Kidney tubule cell (primary cell): ENCODE measurements at regions not wholly inside any gene's neighbourhood (a gene's known extent, or its start where the extent isn't known, plus 50 kb on each side); places are given as distances from the start of the nearest gene placed in this dataset.
"Not testable (repeated sequence)": the region's sequence is repeated elsewhere in the genome, so short reads cannot be mapped to it uniquely, and the experiment has no call there.

Source experiments
- DNase-seq: peaks from one replicate; pipeline ENCODE4 v3.0.0-alpha.2; 2018; ENCODE audit warnings: low spot score

DNA sequence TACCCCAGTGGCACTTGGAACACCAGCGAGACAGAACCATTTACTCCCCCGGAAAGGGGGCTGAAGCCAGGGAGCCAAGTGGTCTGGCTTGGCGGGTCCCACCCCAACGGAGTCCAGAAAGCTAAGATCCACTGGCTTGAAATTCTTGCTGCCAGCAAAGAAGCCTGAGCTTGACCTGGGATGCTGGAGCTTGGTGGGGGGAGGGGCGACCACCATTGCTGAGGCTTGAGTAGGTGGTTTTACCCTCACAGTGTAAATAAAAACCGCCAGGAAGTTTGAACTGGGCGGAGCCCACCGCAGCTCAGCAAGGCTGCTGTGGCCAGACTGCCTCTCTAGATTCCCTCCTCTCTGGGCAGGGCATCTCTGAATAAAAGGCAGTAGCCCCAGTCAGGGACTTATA, 62.8 kb downstream of the RPS24 start:
- DNase-seq: not testable (repeated sequence)

DNA sequence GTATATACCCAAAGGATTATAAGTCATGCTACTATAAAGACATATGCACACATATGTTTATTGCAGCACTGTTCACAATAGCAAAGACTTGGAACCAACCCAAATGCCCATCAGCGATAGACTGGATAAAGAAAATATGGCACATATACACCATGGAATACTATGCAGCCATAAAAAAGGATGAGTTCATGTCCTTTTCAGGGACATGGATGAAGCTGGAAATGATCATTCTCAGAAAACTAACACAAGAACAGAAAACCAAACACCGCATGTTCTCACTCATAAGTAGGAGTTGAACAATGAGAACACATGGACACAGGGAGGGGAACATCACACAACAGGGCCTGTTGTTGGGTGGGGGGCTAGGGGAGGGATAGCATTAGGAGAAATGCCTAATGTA, 68.9 kb downstream of the RPS24 start:
- DNase-seq: not testable (repeated sequence)

DNA sequence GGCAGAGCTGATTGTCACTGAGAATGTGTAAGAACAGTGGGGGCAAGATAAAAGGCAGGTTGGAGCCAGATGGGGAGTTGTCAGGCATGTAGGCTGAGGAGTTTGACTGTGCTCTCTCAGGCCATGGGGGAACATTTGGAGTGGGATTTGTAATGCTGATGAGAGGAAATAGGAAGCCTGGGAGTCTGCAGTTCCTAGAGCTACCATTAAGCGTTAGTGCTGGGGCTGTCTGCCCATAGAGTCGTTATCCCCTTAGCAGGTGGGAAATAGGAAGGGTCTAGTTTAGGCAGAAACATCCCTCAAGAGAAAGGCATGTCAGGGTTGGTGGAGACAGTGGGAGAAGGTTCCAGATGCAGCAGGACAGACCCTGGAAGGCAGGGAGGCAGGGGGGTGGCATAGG, 75.5 kb downstream of the RPS24 start:
- no peak for DNase-seq

DNA sequence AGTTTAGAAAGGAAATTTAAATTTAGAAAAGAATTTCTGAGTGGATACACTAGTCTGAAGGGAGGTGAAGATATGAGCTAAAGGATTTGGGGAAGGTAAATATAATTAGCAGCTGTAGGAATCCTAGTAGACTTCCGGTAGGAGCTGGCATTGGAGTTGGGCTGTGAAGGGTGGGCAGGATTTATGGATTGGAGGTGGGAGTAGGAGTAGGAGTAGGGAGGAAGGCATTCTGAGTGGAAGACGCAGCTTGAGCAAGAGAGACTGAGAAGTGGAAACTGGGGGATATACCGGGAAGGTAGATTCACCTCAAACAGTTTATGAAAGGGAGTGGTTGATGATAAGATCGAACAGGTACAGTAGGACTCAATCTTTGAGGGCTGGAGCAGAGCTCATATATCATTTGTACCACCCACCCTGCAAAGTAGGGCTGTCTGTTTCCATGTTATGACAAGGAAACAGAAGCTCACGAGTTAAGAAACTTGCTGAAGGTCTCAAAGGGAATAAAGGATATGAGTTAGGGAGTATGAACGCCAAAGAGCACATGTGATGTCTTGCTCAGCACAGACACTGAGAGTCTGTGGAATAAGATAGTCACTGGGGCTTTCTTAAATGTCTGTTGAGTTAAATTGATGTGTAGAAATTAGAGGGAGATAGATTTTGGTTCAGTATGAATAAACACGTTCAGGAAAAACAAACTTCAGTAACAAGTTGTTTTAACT, 81.6 kb downstream of the RPS24 start:
- no peak for DNase-seq

DNA sequence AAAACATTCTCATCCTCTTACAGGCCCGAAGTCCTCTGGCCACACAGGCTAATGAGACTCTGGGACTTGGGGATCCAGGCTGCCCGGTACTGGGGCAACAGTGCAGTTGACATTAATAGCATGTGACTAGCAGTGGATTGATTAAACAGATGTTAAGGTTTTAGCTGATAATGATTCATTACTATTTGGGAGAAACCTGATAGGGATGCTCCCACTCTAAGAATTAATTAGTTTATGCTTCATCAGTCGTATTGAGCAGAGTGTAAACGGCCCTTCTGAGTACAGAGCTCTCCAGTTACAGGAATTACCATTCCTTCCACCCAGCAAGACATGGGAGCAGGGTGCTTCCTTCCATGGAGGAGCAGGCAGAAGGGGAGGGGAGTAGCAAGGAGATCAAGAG, 82.7 kb downstream of the RPS24 start:
- DNase-seq: no peak

DNA sequence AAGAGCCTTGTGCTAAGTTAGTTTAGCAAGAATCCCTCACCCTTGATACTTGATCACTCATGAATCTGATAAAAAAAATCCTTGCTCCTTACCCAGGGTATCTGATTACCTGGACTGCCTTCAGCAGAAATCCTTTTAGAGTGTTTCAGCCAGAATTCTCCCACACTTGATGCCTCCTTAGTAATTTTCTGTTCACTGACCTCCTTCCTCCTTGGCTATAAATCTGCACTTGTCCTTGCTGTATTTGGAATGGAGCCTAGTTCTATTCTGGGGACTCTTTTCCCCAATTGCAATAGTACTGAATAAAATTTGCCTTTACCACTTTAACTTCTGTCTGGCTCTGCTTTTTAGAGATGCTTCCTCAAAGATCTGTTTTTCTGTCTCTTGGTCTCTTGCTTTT, 84.9 kb downstream of the RPS24 start:
- DNase-seq: no peak

DNA sequence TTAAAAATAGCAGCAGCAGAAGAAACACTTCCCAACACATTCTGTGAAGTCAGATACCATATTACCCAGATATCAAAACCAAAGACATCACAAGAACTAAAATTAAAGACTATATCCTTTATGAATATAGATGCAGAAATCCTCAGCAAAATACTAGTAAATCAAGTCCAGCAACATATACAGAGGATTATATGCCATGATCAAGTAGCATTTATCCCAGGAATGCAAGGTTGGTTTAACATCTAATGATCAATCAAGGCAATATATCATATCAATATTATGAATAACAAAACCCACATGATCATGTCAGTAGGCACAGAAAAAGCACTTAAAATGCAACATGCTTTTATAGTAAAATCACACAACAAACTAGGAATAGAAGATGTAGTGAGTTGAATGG, 88.1 kb downstream of the RPS24 start:
- no peak for DNase-seq

DNA sequence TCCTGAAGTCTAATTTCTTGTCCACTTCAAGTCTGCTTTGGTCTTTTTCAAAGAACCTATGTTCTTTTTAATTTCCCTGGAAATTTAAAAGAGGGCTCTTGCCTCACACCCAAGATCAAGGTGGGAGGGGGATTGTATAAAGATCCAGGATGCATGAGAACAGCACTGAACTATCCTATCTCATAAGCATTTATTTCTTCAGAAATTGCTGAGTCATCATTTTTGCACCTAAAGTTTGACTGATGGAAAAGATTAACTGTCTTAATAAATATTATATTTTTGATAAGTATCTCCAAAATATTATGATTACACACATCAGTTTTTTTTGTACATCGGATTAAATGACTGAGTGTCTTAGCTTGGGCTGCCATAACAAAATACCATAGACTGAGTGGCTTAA, 90.5 kb downstream of the RPS24 start:
- DNase-seq: no peak

DNA sequence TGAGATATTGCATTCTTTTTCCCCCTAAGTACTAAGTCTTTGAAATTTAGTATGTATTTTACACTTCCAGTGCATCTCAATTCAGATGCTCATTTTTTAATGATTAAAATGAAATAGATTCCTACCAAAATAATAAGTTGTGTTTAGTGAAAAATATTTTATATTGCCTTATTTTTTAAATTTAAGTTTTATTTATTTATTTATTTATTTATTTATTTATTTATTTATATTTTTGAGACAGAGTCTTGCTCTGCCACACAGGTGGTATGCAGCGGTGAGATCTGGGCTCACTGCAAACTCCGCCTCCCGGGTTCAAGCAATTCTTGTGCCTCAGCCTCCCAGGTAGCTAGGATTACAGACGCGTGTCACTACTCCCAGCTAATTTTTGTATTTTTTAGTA, 95.5 kb downstream of the RPS24 start:
- DNase-seq: no peak

DNA sequence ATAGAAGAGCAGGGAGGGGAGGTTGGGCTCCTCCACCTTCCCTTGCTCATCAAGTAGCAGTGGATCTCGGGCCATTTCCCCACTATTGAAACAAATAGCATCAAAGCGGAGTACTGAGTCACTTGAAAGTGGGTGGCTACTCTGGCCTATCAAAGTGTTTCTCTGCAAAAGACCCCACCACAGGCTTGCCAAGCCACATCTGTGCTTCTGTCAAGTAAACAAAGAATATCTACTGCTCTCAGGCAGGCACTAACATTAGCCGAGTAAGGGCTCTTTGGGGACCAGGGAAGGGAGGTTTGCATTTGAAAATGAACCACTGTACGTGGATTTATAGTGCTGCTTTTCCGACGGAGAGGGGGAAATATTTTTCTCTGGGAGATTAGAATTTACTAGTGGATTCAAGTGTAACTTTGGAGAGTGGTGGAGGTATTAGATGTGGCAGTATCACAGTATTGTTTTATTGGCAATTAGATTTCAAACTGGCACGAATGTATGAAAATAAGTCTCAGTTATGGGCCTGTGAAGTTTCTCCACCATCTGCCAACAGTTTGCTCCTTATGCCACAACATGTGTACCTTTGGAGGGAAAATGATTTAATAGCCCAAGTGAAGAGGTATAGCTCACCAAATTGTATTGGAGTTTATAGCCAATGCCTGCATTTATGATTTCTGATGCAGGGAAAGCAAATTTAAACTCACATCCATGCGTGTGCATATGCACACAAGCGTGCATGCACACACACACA, 97.5 kb downstream of the RPS24 start:
- no peak for DNase-seq

DNA sequence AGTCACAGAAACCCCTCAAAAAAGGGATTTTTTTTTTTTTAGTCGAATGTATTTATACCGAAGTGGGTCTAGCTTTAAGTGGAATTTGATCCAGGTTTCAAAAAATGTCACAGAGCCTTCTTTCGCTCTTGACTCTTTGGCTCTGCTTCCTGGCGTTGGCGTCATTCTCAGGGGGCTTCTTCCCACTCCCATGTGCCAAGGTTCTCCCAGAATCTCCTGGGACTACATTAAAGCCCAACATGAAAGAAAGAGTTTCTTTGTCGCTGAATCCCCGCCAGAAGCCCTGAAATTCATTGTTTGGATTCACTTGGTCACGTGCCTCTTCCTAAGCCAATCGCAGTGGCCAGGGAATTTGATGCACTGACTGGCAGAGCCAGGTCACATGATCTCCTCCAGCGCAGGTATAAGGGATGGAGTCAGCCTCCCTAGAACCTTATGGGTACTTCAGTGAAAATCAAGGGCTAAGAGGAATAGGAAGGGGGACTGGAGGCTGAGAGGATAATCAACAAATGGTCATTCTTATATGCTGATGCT, 101.2 kb downstream of the RPS24 start:
- DNase-seq: no peak

DNA sequence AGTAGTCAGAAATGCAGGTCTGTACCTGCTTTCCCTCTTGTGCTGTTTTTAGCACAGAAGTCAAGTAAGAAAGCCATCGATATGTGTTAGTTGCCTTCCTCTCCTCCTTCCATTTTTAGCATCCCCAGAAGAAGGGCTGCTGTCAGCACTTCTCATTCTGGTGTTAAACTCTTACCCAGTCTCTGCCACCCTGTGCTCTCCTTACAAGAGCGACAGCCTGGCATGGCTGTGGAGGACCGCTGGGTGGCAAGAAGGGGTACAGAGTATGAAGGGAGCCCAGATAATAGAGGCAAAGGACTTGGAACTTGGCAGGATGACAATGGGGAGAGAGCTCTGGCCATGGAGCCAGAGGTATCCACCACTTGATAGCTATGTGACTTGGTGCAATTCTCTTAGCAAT, 103.5 kb downstream of the RPS24 start:
- DNase-seq: no peak

DNA sequence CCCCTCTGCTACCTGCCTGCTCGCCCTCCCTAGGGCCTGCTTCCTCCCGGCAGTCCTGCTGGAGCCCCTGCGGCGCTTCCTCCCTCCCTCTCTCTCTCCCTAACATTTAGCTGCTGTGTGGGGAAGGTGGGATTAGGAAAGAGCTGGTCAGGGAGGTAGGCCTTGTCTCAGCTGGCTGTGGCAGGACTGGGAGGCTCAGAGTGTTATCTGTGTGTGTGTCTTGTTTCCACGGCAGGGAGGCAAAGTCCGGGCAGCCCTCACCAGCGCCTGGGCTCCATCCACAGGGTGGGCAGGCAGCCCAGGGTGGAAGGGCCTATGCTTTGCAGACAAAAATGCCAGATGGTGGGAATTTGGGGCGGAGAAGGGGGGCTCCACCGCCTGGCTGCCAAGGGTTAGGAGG, 105.7 kb downstream of the RPS24 start:
- DNase-seq: no peak

DNA sequence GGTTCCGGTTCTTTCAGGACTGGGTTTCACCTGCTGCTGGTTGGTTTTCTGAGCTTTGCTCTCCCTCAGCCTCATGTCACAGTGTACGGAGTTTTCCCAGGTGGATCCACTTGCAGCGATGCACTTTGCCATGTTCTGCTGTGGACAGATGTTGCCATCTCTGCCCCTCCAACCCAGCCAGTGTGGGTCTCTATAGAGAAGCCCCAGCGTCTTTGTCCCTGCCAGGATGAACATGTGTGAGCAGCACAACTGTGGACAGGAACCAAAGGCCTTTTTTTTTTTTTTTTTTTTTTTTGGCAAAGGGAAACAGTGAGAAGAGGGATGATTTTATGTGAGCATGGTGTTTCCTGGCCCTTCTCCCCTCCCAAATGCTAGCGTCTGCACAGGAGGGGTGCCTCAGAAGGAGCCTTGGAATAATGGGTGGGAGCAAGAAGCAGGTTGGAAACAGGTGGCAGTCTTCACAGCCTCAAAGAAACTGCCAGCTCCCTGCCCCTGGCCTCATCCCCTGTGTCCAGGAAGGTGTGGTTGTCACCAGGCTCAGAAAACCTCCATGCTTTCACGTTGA, 106.5 kb downstream of the RPS24 start:
- no peak for DNase-seq

DNA sequence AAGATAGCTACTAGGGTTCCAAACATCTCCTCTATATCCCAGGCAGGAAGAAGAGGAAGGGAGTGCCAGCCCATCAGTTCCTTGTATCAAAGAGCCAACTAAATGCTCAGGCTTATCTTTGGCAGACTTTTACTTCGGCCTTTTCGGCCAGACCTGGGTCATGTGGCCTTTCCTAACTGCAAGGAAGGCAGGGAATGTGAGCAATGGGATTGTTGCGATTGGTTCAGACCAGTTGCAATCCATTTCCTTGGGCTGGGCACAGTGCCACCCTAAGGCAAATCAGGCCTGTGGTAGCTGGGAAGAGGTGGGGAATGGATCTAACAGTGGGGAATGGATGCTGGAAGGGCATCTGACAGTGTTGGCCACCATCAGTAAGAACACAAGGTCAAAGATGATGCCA, 109.9 kb downstream of the RPS24 start:
- no peak for DNase-seq

DNA sequence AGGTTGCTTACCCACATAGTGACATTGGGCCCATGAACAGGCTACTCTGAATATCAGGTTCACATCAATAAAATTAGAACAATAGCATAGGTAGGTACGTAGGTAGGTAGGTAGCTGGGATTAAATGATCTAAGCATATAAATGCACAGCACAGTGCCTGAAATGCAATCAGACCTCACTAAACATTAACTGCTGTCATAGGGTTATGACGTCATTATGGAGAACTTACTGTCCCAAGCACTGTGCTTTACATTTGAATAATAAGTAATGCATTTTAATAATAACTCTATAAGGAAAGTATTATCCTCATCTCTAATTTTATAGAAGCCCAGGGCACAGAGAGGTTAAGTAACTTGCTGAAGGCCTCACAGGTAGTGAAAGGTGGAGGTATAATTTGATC, 112.5 kb downstream of the RPS24 start:
- DNase-seq: no peak

DNA sequence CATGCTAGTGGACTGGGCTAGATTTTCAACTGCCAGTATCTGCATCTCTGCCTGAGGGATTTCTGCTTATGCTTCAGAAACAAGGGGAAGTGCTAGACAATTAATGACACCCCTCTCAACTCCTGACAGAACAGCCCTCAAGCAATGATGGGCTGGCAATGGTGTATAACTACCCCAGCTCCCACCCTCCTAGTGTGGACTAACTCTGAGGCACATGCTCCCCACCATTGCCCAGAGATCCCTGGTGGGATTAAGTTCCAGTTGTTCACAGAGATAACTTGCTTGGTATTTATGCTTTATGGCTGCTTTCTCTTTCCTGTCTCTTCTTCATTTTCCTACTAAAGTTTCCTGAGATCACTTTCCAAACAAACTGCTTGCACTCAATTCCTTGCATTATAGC, 113.5 kb downstream of the RPS24 start:
- no peak for DNase-seq

DNA sequence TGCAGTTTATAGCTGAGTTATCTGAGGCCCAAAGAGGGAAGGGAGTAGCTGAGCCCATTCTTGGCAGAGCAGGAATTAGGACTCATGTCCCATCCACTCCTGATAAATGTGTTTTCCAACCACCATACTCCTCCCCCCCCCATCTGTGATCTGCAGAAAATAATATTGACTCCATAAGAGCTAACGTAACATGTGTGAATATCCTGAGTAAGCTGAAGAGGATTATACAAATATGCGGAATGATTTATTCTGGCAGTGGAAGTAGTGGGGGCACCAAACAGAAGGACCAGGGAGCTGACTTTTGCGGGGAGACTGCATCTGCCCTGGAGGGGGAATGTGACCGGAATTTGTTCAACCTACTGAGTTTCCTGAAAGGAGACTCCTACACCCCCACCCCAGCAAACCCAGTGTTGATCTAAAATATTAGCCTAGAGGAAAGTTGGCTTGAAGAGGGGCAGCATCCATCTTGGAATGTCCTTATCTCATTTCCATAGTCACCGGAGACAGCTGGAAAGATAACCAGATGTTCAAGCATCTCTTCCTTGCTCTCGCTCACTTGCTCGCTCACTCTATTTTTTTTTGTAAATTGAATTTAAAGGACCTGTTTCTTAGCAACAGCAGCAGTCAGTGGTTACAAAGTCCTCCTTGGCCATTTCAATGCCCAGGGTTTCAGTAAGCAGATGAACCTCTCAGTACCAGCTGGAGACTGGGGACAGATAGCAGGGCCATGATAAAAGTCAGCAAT, 114.7 kb downstream of the RPS24 start:
- no peak for DNase-seq

DNA sequence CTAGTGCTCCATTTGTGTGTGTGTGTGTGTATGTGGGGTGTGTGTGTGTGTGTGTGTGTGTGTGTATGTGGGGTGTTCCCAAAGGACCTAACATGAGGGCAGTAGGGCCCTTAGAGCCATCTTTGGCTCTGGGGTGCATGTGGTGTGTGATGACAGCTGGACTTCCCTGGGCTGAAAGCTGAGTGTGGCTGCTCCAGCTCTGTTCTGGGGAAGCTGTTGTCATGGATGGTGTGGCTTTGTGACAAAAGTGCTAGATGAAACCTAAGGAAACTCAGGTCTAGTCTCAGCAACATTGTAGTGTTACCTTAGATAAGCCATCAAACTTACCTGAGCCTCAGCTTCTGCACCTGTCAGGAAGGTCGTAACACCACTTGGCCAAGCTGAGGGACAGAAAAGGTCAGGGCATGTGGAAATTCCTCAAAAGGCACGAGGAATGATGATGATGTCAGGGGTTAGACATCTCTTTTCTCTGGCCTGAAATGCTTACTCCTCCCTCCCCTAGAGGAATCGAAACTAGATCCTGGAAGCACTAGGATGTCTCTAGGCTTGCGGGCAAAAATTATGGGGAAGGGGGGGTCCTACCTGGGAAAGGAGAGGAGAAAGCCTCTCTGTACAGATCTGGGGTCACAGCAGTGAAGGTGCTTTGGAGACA, 115.4 kb downstream of the RPS24 start:
- DNase-seq: peak; percentile 80

DNA sequence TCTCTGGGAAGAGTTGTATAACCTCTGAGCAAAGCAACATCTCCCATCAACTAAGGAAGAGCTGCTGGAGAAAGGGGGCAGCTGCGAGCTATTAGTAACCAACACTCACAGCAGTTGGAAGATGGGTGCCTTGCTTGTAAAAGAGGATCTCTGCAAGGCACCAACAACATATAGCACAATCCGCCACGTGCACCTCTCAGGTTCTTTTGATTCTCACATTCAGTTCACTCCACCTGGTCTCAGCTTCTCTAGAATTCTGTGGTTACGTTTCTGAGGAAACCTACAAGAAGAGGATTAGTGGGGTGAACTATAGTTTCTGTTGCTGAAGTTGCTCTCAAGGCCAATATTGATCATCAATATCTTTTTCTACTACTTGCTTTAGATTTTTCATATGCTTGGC, 117.1 kb downstream of the RPS24 start:
- no peak for DNase-seq

DNA sequence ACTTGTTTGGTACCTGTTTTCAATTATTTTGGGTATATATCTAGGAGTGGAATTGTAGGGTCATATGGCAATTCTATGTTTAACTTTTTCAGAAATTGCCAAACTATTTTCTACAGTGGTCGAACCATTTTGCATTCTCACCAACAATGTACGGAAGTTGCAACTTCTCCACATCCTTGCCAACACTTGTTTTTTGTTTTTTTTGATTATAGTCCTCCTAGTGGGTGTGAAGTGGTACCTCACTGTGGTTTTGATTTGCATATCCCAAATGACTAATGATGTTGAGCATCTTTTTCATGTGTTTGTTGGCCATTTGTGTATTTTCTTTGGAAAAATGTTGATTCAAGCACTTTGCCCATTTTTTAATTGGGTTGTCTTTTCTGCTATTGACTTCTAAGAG, 122.1 kb downstream of the RPS24 start:
- no peak for DNase-seq

DNA sequence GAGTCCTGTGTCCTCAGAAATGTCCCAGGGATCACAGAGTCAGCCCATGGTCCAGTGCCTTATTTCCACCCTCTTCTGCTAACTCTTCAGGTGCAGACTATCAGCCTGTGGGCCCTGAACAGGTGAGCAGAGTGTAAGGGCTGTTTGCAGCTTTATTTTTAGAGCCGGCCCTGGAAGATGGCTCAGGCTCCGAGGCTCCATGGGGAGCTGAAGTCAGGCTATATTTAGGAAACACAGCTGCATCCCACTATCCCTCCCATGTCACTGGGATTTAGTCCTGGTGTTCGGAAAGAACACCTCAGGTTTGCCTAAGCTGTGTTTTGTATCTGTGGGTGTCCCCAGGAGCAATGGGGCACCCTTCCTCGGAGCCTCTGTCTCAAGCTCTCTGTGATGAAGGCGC, 126.9 kb downstream of the RPS24 start:
- no peak for DNase-seq
